CD14-positive monocyte (primary cell): ENCODE measurements at regions not wholly inside any gene's neighbourhood (a gene's known extent, or its start where the extent isn't known, plus 50 kb on each side); places are given as distances from the start of the nearest gene placed in this dataset.

Experiments used
- DNase-seq, 3 donors: peaks; one replicate each; pipeline ENCODE4 v3.0.0-alpha.2; 2011 to 2022
- H2AFZ ChIP-seq: 2 replicates; pipeline ENCODE4 v1.6.0; 2012; ENCODE audit warnings: mild to moderate bottlenecking, low read depth, low read length, inconsistent platforms; ENCODE audit not compliant: insufficient read depth, poor library complexity, severe bottlenecking
- H3K27ac ChIP-seq, 2 donors: 1 replicate in 1 of 2; 2 replicates in 1 of 2; pipeline ENCODE4 v1.5.1; 2012 to 2013; ENCODE audit warnings: low read length in 2 of 2, control low read depth in 1 of 2, inconsistent platforms in 1 of 2, low read depth in 1 of 2, mild to moderate bottlenecking in 1 of 2
- H3K27me3 ChIP-seq, 2 donors: one replicate each; pipeline versions ENCODE4 v1.6.0 to v1.6.1; 2011 to 2013; ENCODE audit warnings: low read length in 2 of 2; ENCODE audit not compliant: control insufficient read depth in 2 of 2, insufficient read depth in 2 of 2
- H3K36me3 ChIP-seq, 2 donors: replicated peaks in 1 of 2; 1 replicate in 1 of 2; 2 replicates in 1 of 2; pipeline versions ENCODE4 v1.5.1 to v1.6.1; 2012 to 2013; ENCODE audit warnings: low read length in 2 of 2, control low read depth in 1 of 2, inconsistent platforms in 1 of 2, mild to moderate bottlenecking in 1 of 2; ENCODE audit not compliant: insufficient read depth in 2 of 2, control insufficient read depth in 1 of 2
- H3K4me1 ChIP-seq, 2 donors: 1 replicate in 1 of 2; 2 replicates in 1 of 2; pipeline versions ENCODE4 v1.5.1 to v1.6.1; 2012 to 2013; ENCODE audit warnings: low read length in 2 of 2, control low read depth in 1 of 2, inconsistent platforms in 1 of 2, mild to moderate bottlenecking in 1 of 2, moderate library complexity in 1 of 2; ENCODE audit not compliant: insufficient read depth in 2 of 2, control insufficient read depth in 1 of 2
- H3K4me2 ChIP-seq: replicated peaks from 2 replicates; pipeline ENCODE3; 2012; ENCODE audit warnings: low read length, moderate library complexity, mild to moderate bottlenecking; ENCODE audit not compliant: poor library complexity, severe bottlenecking; ENCODE audit errors: extremely low read depth
- H3K4me3 ChIP-seq, 3 experiments: fragments of 200-600 bp in 1 of 3; sonication (generic) in 1 of 3; replicated peaks in 1 of 3; 1 replicate in 2 of 3; 2 replicates in 1 of 3; pipeline ENCODE4 v1.5.1; 2011 to 2013; ENCODE audit warnings: low read length in 3 of 3, mild to moderate bottlenecking in 3 of 3, control low read depth in 2 of 3, low read depth in 2 of 3, inconsistent platforms in 1 of 3, moderate library complexity in 1 of 3
- H3K79me2 ChIP-seq: 2 replicates; pipeline ENCODE4 v1.6.0; 2012; ENCODE audit warnings: mild to moderate bottlenecking, control low read depth, inconsistent platforms, low read length, moderate library complexity; ENCODE audit not compliant: insufficient read depth
- H3K9ac ChIP-seq: 2 replicates; pipeline ENCODE4 v1.6.0; 2017; ENCODE audit warnings: low read length, mild to moderate bottlenecking; ENCODE audit not compliant: insufficient read depth, poor library complexity, severe bottlenecking
- H3K9me3 ChIP-seq, 2 donors: replicated peaks in 1 of 2; 1 replicate in 1 of 2; 2 replicates in 1 of 2; pipeline versions ENCODE4 v1.5.1 to v1.6.1; 2012 to 2013; ENCODE audit warnings: low read length in 2 of 2, control low read depth in 1 of 2; ENCODE audit not compliant: control insufficient read depth in 1 of 2, insufficient read depth in 1 of 2
- H4K20me1 ChIP-seq: 2 replicates; pipeline ENCODE4 v1.6.0; 2012; ENCODE audit warnings: mild to moderate bottlenecking, low read length, control low read depth, moderate library complexity; ENCODE audit not compliant: insufficient read depth
- H3K27ac Mint-ChIP-seq, 7 donors: one replicate each; pipeline ENCODE4 v1.8.0; 2020; ENCODE audit warnings: mild to moderate bottlenecking in 7 of 7, mixed read lengths in 7 of 7, moderate library complexity in 6 of 7, inconsistent platforms in 2 of 7
- H3K27me3 Mint-ChIP-seq, 3 donors: one replicate each; pipeline ENCODE4 v1.8.0; 2021 to 2022; ENCODE audit warnings: low read depth in 3 of 3, mild to moderate bottlenecking in 3 of 3, mixed read lengths in 3 of 3, moderate library complexity in 3 of 3, inconsistent platforms in 1 of 3
- H3K36me3 Mint-ChIP-seq, 2 donors: one replicate each; pipeline ENCODE4 v1.8.0; 2020; ENCODE audit warnings: mixed read lengths in 2 of 2, inconsistent platforms in 1 of 2, mild to moderate bottlenecking in 1 of 2
- H3K4me1 Mint-ChIP-seq: one replicate; pipeline ENCODE4 v1.8.0; 2020; ENCODE audit warnings: mild to moderate bottlenecking, mixed read lengths
- H3K4me3 Mint-ChIP-seq, 2 donors: one replicate each; pipeline ENCODE4 v1.8.0; 2020; ENCODE audit warnings: mild to moderate bottlenecking in 2 of 2, mixed read lengths in 2 of 2, moderate library complexity in 1 of 2
- H3K9me3 Mint-ChIP-seq, 7 donors: one replicate each; pipeline ENCODE4 v1.8.0; 2020 to 2022; ENCODE audit warnings: mixed read lengths in 7 of 7, mild to moderate bottlenecking in 6 of 7, moderate library complexity in 6 of 7, inconsistent platforms in 2 of 7
- CTCF ChIP-seq: fragments of 200-600 bp; IDR thresholded peaks from one replicate; pipeline ENCODE4 v1.8.0; 2022; ENCODE audit warnings: antibody characterized with exemption, mild to moderate bottlenecking
- WGBS: methylation state at CpG from one replicate; pipeline ENCODE4 v1.1.5; 2013; ENCODE audit warnings: missing lambda C conversion rate; ENCODE audit not compliant: insufficient coverage; 5-methylcytosine and 5-hydroxymethylcytosine counted together
- intact Hi-C, 2 donors: fragments of 100-400 bp; cut with micrococcal nuclease; formaldehyde crosslinking; loops; one replicate each; pipeline versions ENCODE4 v1.15.0 to v1.15.1; 2023

- Mint-ChIP-seq H3K36me3 (no peaks in the 10 kb centered on the region), H3K27me3 (peaks cover 3 to 7% (median 3%) of the 10 kb centered on the region in 3 donors), H3K4me1 (peaks cover 2% of the 10 kb centered on the region), H3K4me3 (no peak overlapping the region), H3K27ac (no peak overlapping the region), H3K9me3 (peaks cover 5 to 24% (median 17%) of the 10 kb centered on the region in 7 donors)
- Histone ChIP-seq H3K9me3 (peaks cover 0 to 15% of the 10 kb centered on the region in 2 donors), H3K79me2 (no peaks in the 10 kb centered on the region), H3K27ac (no peak overlapping the region), H3K9ac (no peak overlapping the region), H3K4me2 (no peak overlapping the region), H3K4me1 (no peaks in the 10 kb centered on the region), H3K4me3 (no peak overlapping the region), H3K36me3 (no peaks in the 10 kb centered on the region), H2AFZ (no peak overlapping the region), H4K20me1 (no peaks in the 10 kb centered on the region), H3K27me3 (no peaks in the 10 kb centered on the region)
- WGBS: 90% methylated on average over 12 of the region's 14 CpGs
- no peak for TF ChIP-seq CTCF
- DNase-seq: no peak
- intact Hi-C loops: no loop called here
Measured at GRCh38 chr12:124105546-124105945, 132.5 kb downstream of the ZNF664 start.

- Mint-ChIP-seq H3K36me3 (no peaks in the 10 kb centered on the region), H3K27me3 (peaks cover 3 to 9% (median 3%) of the 10 kb centered on the region in 3 donors), H3K27ac (no peak overlapping the region), H3K9me3 (peaks cover 5 to 24% (median 18%) of the 10 kb centered on the region in 7 donors), H3K4me1 (peaks cover 2% of the 10 kb centered on the region), H3K4me3 (no peak overlapping the region)
- H3K79me2 ChIP-seq: no peaks in the 10 kb centered on the region
- no peak for DNase-seq
- H3K36me3 ChIP-seq: no peaks in the 10 kb centered on the region
- H3K27ac ChIP-seq: no peak overlapping the region
- H4K20me1 ChIP-seq: no peaks in the 10 kb centered on the region
- intact Hi-C loops: no loop called here
- no peaks in the 10 kb centered on the region for H3K4me1 ChIP-seq
- H3K9ac ChIP-seq: no peak overlapping the region
- H3K4me3 ChIP-seq: no peak overlapping the region
- no peaks in the 10 kb centered on the region for H3K27me3 ChIP-seq
- H2AFZ ChIP-seq: no peak overlapping the region
- H3K4me2 ChIP-seq: no peak overlapping the region
- H3K9me3 ChIP-seq: peaks cover 0 to 15% of the 10 kb centered on the region in 2 donors
- 87% methylated on average over 3 of the region's 4 CpGs for WGBS
- no peak for TF ChIP-seq CTCF
Measured at GRCh38 chr12:124107351-124107750, 134.3 kb downstream of the ZNF664 start.
